IPS-18a (cell line): ENCODE measurements at regions not wholly inside any gene's neighbourhood (a gene's known extent, or its start where the extent isn't known, plus 50 kb on each side); places are given as distances from the start of the nearest gene placed in this dataset.

ENCODE experiments used
- H3K27ac ChIP-seq: one replicate; pipeline ENCODE4 v1.5.1; 2013; ENCODE audit warnings: low read length
- H3K27me3 ChIP-seq: one replicate; pipeline ENCODE4 v1.6.1; 2013; ENCODE audit warnings: mild to moderate bottlenecking, low read length; ENCODE audit not compliant: control insufficient read depth, insufficient read depth
- H3K36me3 ChIP-seq: one replicate; pipeline ENCODE4 v1.6.1; 2013; ENCODE audit warnings: low read depth, low read length; ENCODE audit not compliant: control insufficient read depth
- H3K4me1 ChIP-seq: one replicate; pipeline ENCODE4 v1.6.1; 2013; ENCODE audit warnings: low read depth, low read length; ENCODE audit not compliant: control insufficient read depth
- H3K4me3 ChIP-seq: one replicate; pipeline ENCODE4 v1.5.1; 2013; ENCODE audit warnings: low read length
- H3K9ac ChIP-seq: one replicate; pipeline ENCODE4 v1.6.1; 2013; ENCODE audit warnings: mild to moderate bottlenecking, low read length, moderate library complexity
- H3K9me3 ChIP-seq: one replicate; pipeline ENCODE4 v1.6.1; 2013; ENCODE audit warnings: low read depth, low read length; ENCODE audit not compliant: control insufficient read depth

GRCh38 chr1:22196041-22196440 is 53.1 kb upstream of the WNT4 start:
- Histone ChIP-seq H3K36me3 (no peaks in the 10 kb centered on the region), H3K27ac (no peak overlapping the region), H3K9ac (no peak overlapping the region)

GRCh38 chr1:22196641-22197040 is 53.7 kb upstream of the WNT4 start:
- H3K27ac ChIP-seq: no peak overlapping the region
- no peak overlapping the region for H3K9ac ChIP-seq
- H3K27me3 ChIP-seq: no peaks in the 10 kb centered on the region

More at GRCh38 chr1:22196041-22196440, 53.1 kb upstream of the WNT4 start:
- Histone ChIP-seq H3K9me3 (no peaks in the 10 kb centered on the region), H3K4me3 (no peak overlapping the region), H3K4me1 (no peaks in the 10 kb centered on the region), H3K27me3 (no peaks in the 10 kb centered on the region)

GRCh38 chr1:22197644-22198043 is 54.7 kb upstream of the WNT4 start:
- Histone ChIP-seq H3K4me1 (no peaks in the 10 kb centered on the region), H3K36me3 (no peaks in the 10 kb centered on the region), H3K9me3 (no peaks in the 10 kb centered on the region), H3K27ac (no peak overlapping the region), H3K9ac (no peak overlapping the region), H3K4me3 (no peak overlapping the region), H3K27me3 (no peaks in the 10 kb centered on the region)

More at GRCh38 chr1:22196641-22197040, 53.7 kb upstream of the WNT4 start:
- Histone ChIP-seq H3K9me3 (no peaks in the 10 kb centered on the region), H3K4me3 (no peak overlapping the region), H3K36me3 (no peaks in the 10 kb centered on the region), H3K4me1 (no peaks in the 10 kb centered on the region)

GRCh38 chr1:22201023-22201422 is 58.1 kb upstream of the WNT4 start:
- Histone ChIP-seq H3K27me3 (no peaks in the 10 kb centered on the region), H3K4me3 (no peak overlapping the region), H3K9me3 (no peaks in the 10 kb centered on the region), H3K9ac (no peak overlapping the region), H3K27ac (no peak overlapping the region), H3K4me1 (no peaks in the 10 kb centered on the region), H3K36me3 (no peaks in the 10 kb centered on the region)

- peaks cover 8% of the 10 kb centered on the region for H3K4me1 ChIP-seq
- no peaks in the 10 kb centered on the region for H3K36me3 ChIP-seq
- H3K9ac ChIP-seq: no peak overlapping the region
- no peaks in the 10 kb centered on the region for H3K9me3 ChIP-seq
- H3K4me3 ChIP-seq: no peak overlapping the region
- H3K27me3 ChIP-seq: peaks cover 3% of the 10 kb centered on the region
- no peak overlapping the region for H3K27ac ChIP-seq
These were observed 60.4 kb upstream of the WNT4 start for GRCh38 chr1:22203335-22203734.

GRCh38 chr1:22204057-22204840 is 61.4 kb upstream of the WNT4 start:
- no peaks in the 10 kb centered on the region for H3K9me3 ChIP-seq
- no peaks in the 10 kb centered on the region for H3K36me3 ChIP-seq
- no peak overlapping the region for H3K27ac ChIP-seq
- H3K4me1 ChIP-seq: peaks cover 15% of the 10 kb centered on the region
- H3K27me3 ChIP-seq: peaks cover 7% of the 10 kb centered on the region
- H3K4me3 ChIP-seq: no peak overlapping the region
- no peak overlapping the region for H3K9ac ChIP-seq

GRCh38 chr1:22204989-22205913 is 62.4 kb upstream of the WNT4 start:
- Histone ChIP-seq H3K4me3 (no peak overlapping the region), H3K9me3 (no peaks in the 10 kb centered on the region), H3K4me1 (peaks cover 21% of the 10 kb centered on the region), H3K27ac (no peak overlapping the region), H3K9ac (no peak overlapping the region), H3K36me3 (no peaks in the 10 kb centered on the region), H3K27me3 (peaks cover 17% of the 10 kb centered on the region)

GRCh38 chr1:22206551-22207125 is 63.7 kb upstream of the WNT4 start:
- Histone ChIP-seq H3K27me3 (peaks cover 24% of the 10 kb centered on the region), H3K4me1 (peaks cover 21% of the 10 kb centered on the region), H3K9me3 (no peaks in the 10 kb centered on the region), H3K4me3 (no peak overlapping the region), H3K36me3 (no peaks in the 10 kb centered on the region), H3K27ac (no peak overlapping the region), H3K9ac (no peak overlapping the region)

GRCh38 chr1:22207511-22208267 is 64.8 kb upstream of the WNT4 start:
- Histone ChIP-seq H3K36me3 (no peaks in the 10 kb centered on the region), H3K4me1 (peaks cover 26% of the 10 kb centered on the region), H3K9me3 (no peaks in the 10 kb centered on the region), H3K9ac (no peak overlapping the region), H3K27me3 (peaks cover 28% of the 10 kb centered on the region), H3K4me3 (no peak overlapping the region), H3K27ac (no peak overlapping the region)

GRCh38 chr1:22208268-22208972 is 65.5 kb upstream of the WNT4 start:
- peaks cover 28% of the 10 kb centered on the region for H3K27me3 ChIP-seq
- H3K27ac ChIP-seq: no peak overlapping the region
- no peaks in the 10 kb centered on the region for H3K36me3 ChIP-seq
- H3K4me1 ChIP-seq: peaks cover 29% of the 10 kb centered on the region
- no peak overlapping the region for H3K9ac ChIP-seq
- no peak overlapping the region for H3K4me3 ChIP-seq
- no peaks in the 10 kb centered on the region for H3K9me3 ChIP-seq
